ENCODE measurements at regions not wholly inside any gene's neighbourhood (a gene's known extent, or its start where the extent isn't known, plus 50 kb on each side); places are given as distances from the start of the nearest gene placed in this dataset.

DNA sequence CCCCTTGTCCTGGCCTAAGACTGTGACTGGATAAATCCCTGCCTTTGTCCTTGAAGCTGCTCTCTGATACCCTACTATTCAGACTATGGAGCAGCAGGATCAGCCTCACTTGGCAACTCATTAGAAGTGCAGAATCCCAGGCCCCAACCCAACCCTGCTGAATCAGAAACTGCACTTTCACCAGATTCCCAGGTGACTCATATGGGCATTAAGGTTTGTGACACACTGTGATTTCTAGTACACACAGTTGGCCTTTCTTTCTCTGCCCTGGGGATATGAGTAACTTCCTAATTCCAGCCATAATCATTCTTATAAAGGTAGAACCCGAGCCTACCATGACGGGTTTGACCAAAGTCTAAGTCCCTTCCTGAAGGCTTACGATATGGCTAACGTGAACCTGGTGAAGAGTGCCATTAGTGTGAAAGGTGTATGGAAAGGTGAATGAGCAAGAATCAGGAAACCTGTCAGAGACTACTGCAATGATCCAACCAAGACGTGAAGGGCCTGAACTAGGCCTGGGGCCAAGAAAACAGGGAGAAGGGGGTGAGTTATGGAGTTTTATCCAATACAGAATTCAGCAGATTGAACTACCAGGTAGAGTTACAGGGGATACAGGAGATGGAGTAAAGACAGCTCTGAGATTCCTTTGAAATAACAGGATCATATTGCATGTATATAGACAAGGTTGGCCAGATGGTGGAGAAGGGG, 533.0 kb downstream of the BNC2 start (continued):
- TF ChIP-seq PHF21A (IDR thresholded peaks at IDR 0.05; ENCODE audit: borderline replicate concordance, low read depth) (no peak), TAF9B (IDR thresholded peaks at IDR 0.05; ENCODE audit: partially characterized antibody) (no peak), HLTF (IDR thresholded peaks at IDR 0.05) (no peak), CBFB (CRISPR knock-in tag; IDR thresholded peaks at IDR 0.05) (no peak)

GRCh38 chr9:16341177-16341576, 529.3 kb downstream of the BNC2 start:
- CTCF ChIA-PET (ENCODE audit: low intra/inter-chr PET ratio): no interaction called here
- FAIRE-seq (no peak), DNase-seq (ENCODE audit: extremely low read depth in 1 of 4, low spot score in 3 of 4) (no peak), ATAC-seq (no peak)
- Histone ChIP-seq H3K9me3 (replicated peaks; ENCODE audit: control insufficient read depth, insufficient read depth, low read depth, low read length) (no peaks in the 10 kb centered on the region), H4K20me1 (replicated peaks; ENCODE audit: control insufficient read depth, insufficient read depth, low read length) (no peaks in the 10 kb centered on the region), H3K36me3 (ENCODE audit: control insufficient read depth, insufficient read depth, low read length) (no peaks in the 10 kb centered on the region), H3K79me2 (ENCODE audit: control insufficient read depth, insufficient read depth, low read length) (no peaks in the 10 kb centered on the region), H2AFZ (ENCODE audit: low read depth, low read length) (no peak overlapping the region), H3K27me3 (ENCODE audit: control insufficient read depth in 2 of 2, insufficient read depth in 2 of 2, low read length in 2 of 2) (no peaks in the 10 kb centered on the region), H3K27ac (ENCODE audit: extremely low read depth, low read depth, low read length) (no peak overlapping the region), H3K4me2 (ENCODE audit: insufficient read depth, low read length) (no peak overlapping the region), H3K4me1 (replicated peaks in 1 of 2; ENCODE audit: control insufficient read depth in 2 of 2, insufficient read depth in 2 of 2, low read length in 2 of 2) (no peaks in the 10 kb centered on the region), H3K4me3 (no peak overlapping the region), H3K9me1 (ENCODE audit: control insufficient read depth, insufficient read depth, low read length) (no peaks in the 10 kb centered on the region), H3K9ac (ENCODE audit: insufficient read depth in 1 of 2, low read depth in 2 of 2, low read length in 2 of 2) (no peak overlapping the region)
- 6% methylated on average over 2 of the region's 2 CpGs for WGBS (ENCODE audit: insufficient coverage, low coverage, missing lambda C conversion rate)
- POLR2A ChIA-PET: no interaction called here
- BruUV-seq (replicated peaks): no TSS peak
- in situ Hi-C loops (cut with MboI) (no loop called here), intact Hi-C loops (cut with micrococcal nuclease) (no loop called here)
- TF ChIP-seq SOX6 (IDR thresholded peaks at IDR 0.05) (no peak), KDM1A (IDR thresholded peaks at IDR 0.05) (no peak), NFATC3 (IDR thresholded peaks at IDR 0.05) (no peak), HNRNPH1 (optimal IDR thresholded peaks at IDR 0.05; ENCODE audit: low read depth, low read length) (no peak), SMARCB1 (IDR thresholded peaks at IDR 0.05; ENCODE audit: insufficient read length, low read depth) (no peak)

Measured in K562 (cell line).